Trophoblast cell (in vitro differentiated cells and primary cell): ENCODE measurements at regions not wholly inside any gene's neighbourhood (a gene's known extent, or its start where the extent isn't known, plus 50 kb on each side); places are given as distances from the start of the nearest gene placed in this dataset.
"Not testable (repeated sequence)": the region's sequence is repeated elsewhere in the genome, so short reads cannot be mapped to it uniquely, and the experiment has no call there.

Experiments
- DNase-seq, 2 donors: peaks; one replicate each; pipeline ENCODE4 v3.0.0-alpha.2; 2016
- H2AFZ ChIP-seq: 2 replicates; pipeline ENCODE4 v1.6.1; 2013; ENCODE audit warnings: low read length, moderate library complexity, mild to moderate bottlenecking; ENCODE audit not compliant: insufficient read depth, poor library complexity
- H2AK5ac ChIP-seq: 2 replicates; pipeline ENCODE4 v1.6.1; 2013; ENCODE audit warnings: mild to moderate bottlenecking, low read length
- H2BK120ac ChIP-seq: 2 replicates; pipeline ENCODE4 v1.6.1; 2013; ENCODE audit warnings: low read length, mild to moderate bottlenecking, moderate library complexity; ENCODE audit not compliant: insufficient read depth, poor library complexity
- H2BK12ac ChIP-seq: 2 replicates; pipeline ENCODE4 v1.6.1; 2013; ENCODE audit warnings: mild to moderate bottlenecking, low read length, moderate library complexity
- H2BK5ac ChIP-seq: 2 replicates; pipeline ENCODE4 v1.6.1; 2013; ENCODE audit warnings: low read length, low read depth, moderate library complexity, mild to moderate bottlenecking; ENCODE audit not compliant: poor library complexity
- H3K14ac ChIP-seq: 2 replicates; pipeline ENCODE4 v1.6.1; 2013; ENCODE audit warnings: mild to moderate bottlenecking, low read length
- H3K18ac ChIP-seq: 2 replicates; pipeline ENCODE4 v1.6.1; 2013; ENCODE audit warnings: mild to moderate bottlenecking, low read length
- H3K23ac ChIP-seq: 2 replicates; pipeline ENCODE4 v1.6.1; 2013; ENCODE audit warnings: low read length
- H3K27ac ChIP-seq: 2 replicates; pipeline ENCODE4 v1.5.1; 2013; ENCODE audit warnings: low read depth, mild to moderate bottlenecking, inconsistent platforms, low read length, moderate library complexity
- H3K27me3 ChIP-seq: 2 replicates; pipeline ENCODE4 v1.6.1; 2013; ENCODE audit warnings: inconsistent platforms, mild to moderate bottlenecking, low read length, moderate library complexity; ENCODE audit not compliant: insufficient read depth
- H3K36me3 ChIP-seq, 2 experiments: 1 replicate in 1 of 2; 2 replicates in 1 of 2; pipeline ENCODE4 v1.6.1; 2013; ENCODE audit warnings: low read length in 2 of 2, mild to moderate bottlenecking in 2 of 2, moderate library complexity in 1 of 2; ENCODE audit not compliant: insufficient read depth in 2 of 2, control insufficient read depth in 1 of 2
- H3K4ac ChIP-seq: 2 replicates; pipeline ENCODE4 v1.6.1; 2013; ENCODE audit warnings: low read depth, mild to moderate bottlenecking, low read length, moderate library complexity
- H3K4me1 ChIP-seq, 2 experiments: 1 replicate in 1 of 2; 2 replicates in 1 of 2; pipeline ENCODE4 v1.6.1; 2013; ENCODE audit warnings: low read length in 2 of 2, mild to moderate bottlenecking in 2 of 2, moderate library complexity in 1 of 2; ENCODE audit not compliant: insufficient read depth in 2 of 2, control insufficient read depth in 1 of 2
- H3K4me2 ChIP-seq: 2 replicates; pipeline ENCODE4 v1.6.1; 2013; ENCODE audit warnings: inconsistent platforms, mild to moderate bottlenecking, low read length, moderate library complexity
- H3K4me3 ChIP-seq: 2 replicates; pipeline ENCODE4 v1.5.1; 2013; ENCODE audit warnings: mild to moderate bottlenecking, low read depth, low read length, inconsistent platforms
- H3K79me1 ChIP-seq: one replicate; pipeline ENCODE4 v1.6.1; 2013; ENCODE audit warnings: low read length
- H3K79me2 ChIP-seq: 2 replicates; pipeline ENCODE4 v1.6.1; 2013; ENCODE audit warnings: low read length, mild to moderate bottlenecking; ENCODE audit not compliant: control insufficient read depth, insufficient read depth, poor library complexity
- H3K9ac ChIP-seq: 2 replicates; pipeline ENCODE4 v1.6.1; 2013; ENCODE audit warnings: mild to moderate bottlenecking, low read length
- H3K9me3 ChIP-seq: 2 replicates; pipeline ENCODE4 v1.6.1; 2013; ENCODE audit warnings: low read depth, mild to moderate bottlenecking, control low read depth, inconsistent platforms, low read length; ENCODE audit not compliant: insufficient read depth
- H4K12ac ChIP-seq: 2 replicates; pipeline ENCODE4 v1.6.1; 2013; ENCODE audit warnings: low read depth, mild to moderate bottlenecking, low read length, moderate library complexity
- H4K8ac ChIP-seq: 2 replicates; pipeline ENCODE4 v1.6.1; 2013; ENCODE audit warnings: low read depth, mild to moderate bottlenecking, low read length, moderate library complexity
- H4K91ac ChIP-seq: one replicate; pipeline ENCODE4 v1.6.1; 2013; ENCODE audit warnings: low read depth, mild to moderate bottlenecking, low read length, moderate library complexity
- WGBS: extraction: QIAGEN DNeasy Blood & Tissue Kit; methylation state at CpG from one replicate; pipeline ENCODE4 v1.1.7; 2013; ENCODE audit warnings: missing lambda C conversion rate; ENCODE audit not compliant: insufficient read length, insufficient coverage; ENCODE audit errors: extremely low coverage; 5-methylcytosine and 5-hydroxymethylcytosine counted together

GRCh38 chr16:88178896-88179295 lies 203.9 kb upstream of the ZNF469 start:
- DNase-seq, H3K4me2 ChIP-seq, H3K4ac ChIP-seq, H3K27ac ChIP-seq, H3K79me1 ChIP-seq, H3K79me2 ChIP-seq, H2BK12ac ChIP-seq, H4K8ac ChIP-seq, H3K9ac ChIP-seq, H2AK5ac ChIP-seq, H3K4me1 ChIP-seq, H3K14ac ChIP-seq, H3K4me3 ChIP-seq, H3K27me3 ChIP-seq, H4K91ac ChIP-seq, H2BK120ac ChIP-seq, H2BK5ac ChIP-seq, H3K18ac ChIP-seq, H3K23ac ChIP-seq, H3K36me3 ChIP-seq, H2AFZ ChIP-seq, H4K12ac ChIP-seq, H3K9me3 ChIP-seq: not testable (repeated sequence)
- WGBS, result no CpG with 5 or more reads among the region's 15 CpGs

- not testable (repeated sequence) for H2AK5ac ChIP-seq, H3K9ac ChIP-seq, H3K4me1 ChIP-seq, H2AFZ ChIP-seq, H3K4me3 ChIP-seq, H3K18ac ChIP-seq, H4K91ac ChIP-seq, H3K14ac ChIP-seq, H3K79me2 ChIP-seq, H3K36me3 ChIP-seq, H3K27me3 ChIP-seq, H3K23ac ChIP-seq, H3K79me1 ChIP-seq, H3K4me2 ChIP-seq, H3K27ac ChIP-seq, H2BK120ac ChIP-seq, H2BK5ac ChIP-seq, H3K4ac ChIP-seq, H4K12ac ChIP-seq, H2BK12ac ChIP-seq, H4K8ac ChIP-seq
- WGBS, result no CpG with 5 or more reads among the region's 33 CpGs
- DNase-seq, result peak; percentile 20 to 46
- H3K9me3 ChIP-seq, result peaks cover 11% of the 10 kb centered on the region
Observed at GRCh38 chr16:88182967-88183881, 199.5 kb upstream of the ZNF469 start.

DNA sequence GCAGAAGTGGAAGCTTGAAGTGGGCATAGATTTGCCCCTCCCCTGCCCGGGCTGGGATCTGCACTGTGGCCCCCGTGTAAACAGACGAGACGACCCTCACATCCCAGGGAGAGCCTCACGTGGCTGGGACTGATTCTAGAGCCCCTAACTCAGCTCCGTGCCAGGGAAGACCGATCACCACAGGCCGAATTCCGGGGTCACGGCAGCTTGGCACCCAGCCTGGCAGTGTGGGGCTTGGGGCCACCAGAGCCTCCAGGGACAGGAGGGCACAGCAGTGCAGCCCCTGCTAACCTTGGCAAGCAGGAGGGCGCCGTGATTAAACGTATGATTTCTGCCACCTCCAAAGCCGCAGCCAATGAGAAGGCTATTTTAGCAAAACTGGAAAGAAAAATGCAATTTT lies 198.7 kb upstream of the ZNF469 start:
- H4K91ac ChIP-seq, H3K14ac ChIP-seq, H3K18ac ChIP-seq, H3K27ac ChIP-seq, DNase-seq, H3K4ac ChIP-seq, H2BK12ac ChIP-seq, H3K4me3 ChIP-seq, H4K8ac ChIP-seq, H3K4me1 ChIP-seq, H3K79me1 ChIP-seq, H3K23ac ChIP-seq, H3K79me2 ChIP-seq, H3K27me3 ChIP-seq, H4K12ac ChIP-seq, H3K4me2 ChIP-seq, H3K9ac ChIP-seq, H2AFZ ChIP-seq, H3K36me3 ChIP-seq, H2AK5ac ChIP-seq, H2BK5ac ChIP-seq, H2BK120ac ChIP-seq: not testable (repeated sequence)
- WGBS, result no CpG with 5 or more reads among the region's 14 CpGs
- H3K9me3 ChIP-seq, result peaks cover 14% of the 10 kb centered on the region

DNA sequence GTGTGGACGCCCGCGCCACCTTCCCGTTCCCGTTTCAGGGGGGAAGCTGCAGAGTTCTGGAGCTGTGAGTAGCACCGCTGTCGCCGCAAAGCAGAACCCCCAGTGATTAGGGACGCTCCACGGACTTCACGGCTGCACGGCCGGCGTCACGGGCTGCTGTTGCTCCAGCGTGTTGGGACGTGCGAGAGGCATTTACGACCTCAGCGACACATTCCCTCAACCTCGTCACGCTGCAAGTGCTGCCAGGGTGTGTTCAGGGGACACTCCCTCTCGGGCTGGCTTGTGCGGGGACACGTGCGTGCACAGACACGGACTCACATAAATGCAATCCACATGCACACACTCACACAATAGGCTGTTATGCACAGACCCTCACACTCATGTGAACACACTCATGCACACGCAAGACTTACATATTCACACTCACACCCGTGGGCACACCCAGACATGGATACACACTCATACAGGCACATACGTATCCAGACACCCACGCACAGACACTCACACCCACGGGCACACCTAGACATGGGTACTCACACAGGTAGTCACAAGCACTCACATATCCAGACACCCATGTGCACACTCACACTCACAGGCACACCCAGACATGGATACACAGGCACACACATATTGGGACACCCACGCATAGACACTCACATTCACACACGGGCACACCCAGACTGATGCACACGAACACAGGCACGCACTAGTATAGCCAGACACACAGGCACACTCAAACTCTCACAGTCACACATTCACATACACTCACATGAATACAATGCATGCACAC lies 198.0 kb upstream of the ZNF469 start:
- H2BK5ac ChIP-seq, H4K8ac ChIP-seq, H2BK12ac ChIP-seq, H3K4me2 ChIP-seq, H3K9ac ChIP-seq, H3K36me3 ChIP-seq, H3K4ac ChIP-seq, H3K23ac ChIP-seq, H3K4me3 ChIP-seq, H3K18ac ChIP-seq, H3K79me2 ChIP-seq, H4K12ac ChIP-seq, H3K27me3 ChIP-seq, H2AK5ac ChIP-seq, H3K27ac ChIP-seq, H3K79me1 ChIP-seq, H2BK120ac ChIP-seq, H4K91ac ChIP-seq, H2AFZ ChIP-seq, H3K14ac ChIP-seq, DNase-seq, H3K4me1 ChIP-seq: not testable (repeated sequence)
- WGBS, result no CpG with 5 or more reads among the region's 36 CpGs
- H3K9me3 ChIP-seq, result peaks cover 16% of the 10 kb centered on the region
